GM18508 (cell line): ENCODE measurements at regions not wholly inside any gene's neighbourhood (a gene's known extent, or its start where the extent isn't known, plus 50 kb on each side); places are given as distances from the start of the nearest gene placed in this dataset.

Experiments used
- ATAC-seq: cut with Tn5 transposase; IDR thresholded peaks from one replicate; pipeline ENCODE4 v1.9.1; 2021; ENCODE audit warnings: moderate number of reproducible peaks; ENCODE audit not compliant: insufficient read depth, unreplicated experiment

GRCh38 chr7:68425377-68425776, 1172.9 kb upstream of the AUTS2 start:
- ATAC-seq = no peak

GRCh38 chr7:68429411-68430117, 1168.7 kb upstream of the AUTS2 start:
- no peak for ATAC-seq

- ATAC-seq = no peak
Observed at GRCh38 chr7:68432585-68432984, 1165.7 kb upstream of the AUTS2 start.

- no peak for ATAC-seq
Observed at GRCh38 chr7:68433462-68434070, 1164.7 kb upstream of the AUTS2 start.

- ATAC-seq = no peak
Observed at GRCh38 chr7:68434857-68435256, 1163.4 kb upstream of the AUTS2 start.

GRCh38 chr7:68438016-68438415, 1160.3 kb upstream of the AUTS2 start:
- no peak for ATAC-seq

GRCh38 chr7:68438811-68439210, 1159.5 kb upstream of the AUTS2 start:
- no peak for ATAC-seq

- ATAC-seq = no peak
Observed at GRCh38 chr7:68439897-68440296, 1158.4 kb upstream of the AUTS2 start.

GRCh38 chr7:68440866-68441265, 1157.4 kb upstream of the AUTS2 start:
- no peak for ATAC-seq

GRCh38 chr7:68441645-68442044, 1156.6 kb upstream of the AUTS2 start:
- ATAC-seq = no peak

- no peak for ATAC-seq
Observed at GRCh38 chr7:68442931-68443631, 1155.2 kb upstream of the AUTS2 start.

GRCh38 chr7:68444042-68444441, 1154.2 kb upstream of the AUTS2 start:
- ATAC-seq = no peak

- no peak for ATAC-seq
Observed at GRCh38 chr7:68444956-68445355, 1153.3 kb upstream of the AUTS2 start.

GRCh38 chr7:68446183-68446582, 1152.1 kb upstream of the AUTS2 start:
- ATAC-seq = no peak

- ATAC-seq = no peak
Observed at GRCh38 chr7:68449099-68449498, 1149.2 kb upstream of the AUTS2 start.

- ATAC-seq = no peak
Observed at GRCh38 chr7:68449816-68450215, 1148.5 kb upstream of the AUTS2 start.

- no peak for ATAC-seq
Observed at GRCh38 chr7:68454931-68455330, 1143.3 kb upstream of the AUTS2 start.

GRCh38 chr7:68456469-68456868, 1141.8 kb upstream of the AUTS2 start:
- no peak for ATAC-seq

GRCh38 chr7:68457481-68457880, 1140.8 kb upstream of the AUTS2 start:
- ATAC-seq = no peak

- no peak for ATAC-seq
Observed at GRCh38 chr7:68458010-68458908, 1140.0 kb upstream of the AUTS2 start.

GRCh38 chr7:68461430-68461829, 1136.8 kb upstream of the AUTS2 start:
- no peak for ATAC-seq
